ENCODE measurements at regions not wholly inside any gene's neighbourhood (a gene's known extent, or its start where the extent isn't known, plus 50 kb on each side); places are given as distances from the start of the nearest gene placed in this dataset.
"Not testable (repeated sequence)": the region's sequence is repeated elsewhere in the genome, so short reads cannot be mapped to it uniquely, and the experiment has no call there.

DNA sequence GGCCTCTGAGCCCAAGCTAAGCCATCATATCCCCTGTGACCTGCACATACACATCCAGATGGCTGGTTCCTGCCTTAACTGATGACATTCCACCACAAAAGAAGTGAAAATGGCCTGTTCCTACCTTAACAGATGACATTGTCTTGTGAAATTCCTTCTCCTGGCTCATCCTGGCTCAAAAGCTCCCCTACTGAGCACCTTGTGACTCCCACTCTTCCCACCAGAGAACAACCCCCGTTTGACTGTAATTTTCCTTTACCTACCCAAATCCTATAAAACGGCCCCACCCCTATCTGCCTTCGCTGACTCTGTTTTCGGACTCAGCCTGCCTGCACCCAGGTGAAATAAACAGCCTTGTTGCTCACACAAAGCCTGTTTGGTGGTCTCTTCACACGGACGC is 2284.3 kb upstream of the AGA start:
- TF ChIP-seq, protein P1, sequence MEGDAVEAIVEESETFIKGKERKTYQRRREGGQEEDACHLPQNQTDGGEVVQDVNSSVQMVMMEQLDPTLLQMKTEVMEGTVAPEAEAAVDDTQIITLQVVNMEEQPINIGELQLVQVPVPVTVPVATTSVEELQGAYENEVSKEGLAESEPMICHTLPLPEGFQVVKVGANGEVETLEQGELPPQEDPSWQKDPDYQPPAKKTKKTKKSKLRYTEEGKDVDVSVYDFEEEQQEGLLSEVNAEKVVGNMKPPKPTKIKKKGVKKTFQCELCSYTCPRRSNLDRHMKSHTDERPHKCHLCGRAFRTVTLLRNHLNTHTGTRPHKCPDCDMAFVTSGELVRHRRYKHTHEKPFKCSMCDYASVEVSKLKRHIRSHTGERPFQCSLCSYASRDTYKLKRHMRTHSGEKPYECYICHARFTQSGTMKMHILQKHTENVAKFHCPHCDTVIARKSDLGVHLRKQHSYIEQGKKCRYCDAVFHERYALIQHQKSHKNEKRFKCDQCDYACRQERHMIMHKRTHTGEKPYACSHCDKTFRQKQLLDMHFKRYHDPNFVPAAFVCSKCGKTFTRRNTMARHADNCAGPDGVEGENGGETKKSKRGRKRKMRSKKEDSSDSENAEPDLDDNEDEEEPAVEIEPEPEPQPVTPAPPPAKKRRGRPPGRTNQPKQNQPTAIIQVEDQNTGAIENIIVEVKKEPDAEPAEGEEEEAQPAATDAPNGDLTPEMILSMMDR (IDR thresholded peaks at IDR 0.05) = not testable (repeated sequence)
- TF ChIP-seq POLR2A (IDR thresholded peaks at IDR 0.05) = not testable (repeated sequence)

All from heart left ventricle (tissue), 13 donors.